ENCODE measurements at regions not wholly inside any gene's neighbourhood (a gene's known extent, or its start where the extent isn't known, plus 50 kb on each side); places are given as distances from the start of the nearest gene placed in this dataset.
A peak's percentile ranks its signal among the peaks of the same experiment; 100 is the strongest.

DNA sequence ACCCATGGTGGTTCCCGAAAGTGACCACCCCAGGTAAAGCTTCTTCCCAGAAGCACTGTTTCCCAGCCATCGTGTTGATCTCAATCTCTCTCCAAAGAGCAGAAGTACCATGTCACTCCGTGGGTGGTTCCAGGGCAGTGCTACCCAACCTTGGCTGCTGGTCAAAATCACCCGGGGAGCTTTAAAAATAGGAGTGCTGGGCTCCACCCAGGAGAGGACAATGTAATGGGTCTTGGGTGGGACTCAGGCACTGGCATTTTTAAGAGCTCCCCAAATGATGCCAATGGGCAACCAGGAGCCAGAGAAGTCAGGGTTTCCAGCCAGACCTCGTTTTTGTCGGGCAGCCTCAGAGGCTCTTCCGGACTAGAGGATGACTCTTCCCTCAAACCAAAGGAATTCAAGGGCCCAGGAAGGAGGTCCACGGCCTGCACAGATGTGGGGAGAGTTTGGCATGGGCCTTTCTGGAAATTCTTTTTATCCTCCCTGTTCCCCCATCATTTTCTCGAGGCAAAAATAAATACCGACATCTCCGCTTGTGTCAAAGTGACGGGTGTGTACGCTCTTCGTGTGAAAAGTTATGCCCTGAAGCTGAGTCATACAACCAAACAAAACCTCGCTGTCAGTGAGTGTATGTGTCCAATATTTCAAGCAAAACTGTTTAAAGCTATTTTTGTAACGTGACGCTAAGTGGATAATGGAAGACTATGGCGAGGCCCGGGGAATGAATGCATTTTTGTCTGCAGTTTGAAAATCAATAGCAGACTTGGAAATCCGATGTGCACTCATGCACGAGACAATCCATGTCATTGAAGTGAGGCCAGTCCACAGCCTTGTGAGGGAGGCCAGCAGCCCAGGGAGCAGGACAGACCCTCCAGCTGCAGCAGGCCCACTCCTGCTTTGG is 364.1 kb downstream of the FOXL1 start:
- Histone ChIP-seq H3K4me3 (ENCODE audit: low read length) (no peak overlapping the region), H3K36me3 (ENCODE audit: insufficient read depth, low read length) (peaks cover 13% of the 10 kb centered on the region), H3K9ac (ENCODE audit: low read depth, low read length) (peak overlapping the region; percentile 17), H3K9me3 (replicated peaks; ENCODE audit: low read length) (peaks cover 8% of the 10 kb centered on the region), H3K4me2 (ENCODE audit: low read length) (no peak overlapping the region), H3K27me3 (ENCODE audit: control insufficient read depth, insufficient read depth, low read length) (no peaks in the 10 kb centered on the region), H3K4me1 (ENCODE audit: control insufficient read depth, insufficient read depth, low read length) (peaks cover 43% of the 10 kb centered on the region)

DNA sequence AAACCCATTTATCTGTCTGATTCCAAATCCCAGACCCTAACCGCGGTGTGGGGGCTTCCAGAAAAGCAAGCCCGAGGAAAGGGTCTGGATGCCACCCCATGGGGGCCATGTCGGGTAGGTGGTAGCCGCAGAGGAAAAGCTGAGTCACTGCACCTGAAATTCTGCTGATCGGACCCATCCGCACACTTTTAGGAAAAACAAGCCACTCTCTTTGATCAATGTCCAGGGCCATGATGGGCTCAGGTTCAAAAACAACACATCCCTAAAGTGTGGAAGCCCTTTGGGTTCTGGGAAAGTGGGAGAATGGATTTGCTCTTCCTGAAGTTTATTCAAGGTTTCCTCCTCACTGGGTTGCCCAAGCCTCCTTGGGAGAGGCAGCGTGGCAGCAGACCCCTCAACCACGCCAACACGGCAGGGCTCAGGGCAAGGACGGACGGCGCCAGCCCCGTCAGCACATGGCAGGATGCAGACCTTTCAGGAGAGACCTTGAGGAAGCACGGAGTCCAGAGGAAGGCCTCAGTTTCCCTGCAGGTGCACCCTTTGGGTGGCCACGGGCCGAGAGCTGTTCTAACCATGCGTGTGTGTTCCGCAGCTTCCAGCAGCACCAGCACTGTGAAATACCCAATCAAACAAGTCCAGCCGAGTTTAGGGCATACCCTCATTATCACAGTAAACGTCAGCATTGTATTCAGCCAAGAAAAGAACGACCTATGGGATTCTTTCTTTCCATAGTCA is 367.0 kb downstream of the FOXL1 start:
- Histone ChIP-seq H3K27me3 (ENCODE audit: control insufficient read depth, insufficient read depth, low read length) (no peaks in the 10 kb centered on the region), H3K9me3 (replicated peaks; ENCODE audit: low read length) (no peaks in the 10 kb centered on the region), H3K9ac (ENCODE audit: low read depth, low read length) (peak overlapping the region; percentile 70), H3K36me3 (ENCODE audit: insufficient read depth, low read length) (peaks cover 15% of the 10 kb centered on the region), H3K4me1 (ENCODE audit: control insufficient read depth, insufficient read depth, low read length) (peaks cover 52% of the 10 kb centered on the region), H3K4me2 (ENCODE audit: low read length) (no peak overlapping the region), H3K4me3 (ENCODE audit: low read length) (no peak overlapping the region)

DNA sequence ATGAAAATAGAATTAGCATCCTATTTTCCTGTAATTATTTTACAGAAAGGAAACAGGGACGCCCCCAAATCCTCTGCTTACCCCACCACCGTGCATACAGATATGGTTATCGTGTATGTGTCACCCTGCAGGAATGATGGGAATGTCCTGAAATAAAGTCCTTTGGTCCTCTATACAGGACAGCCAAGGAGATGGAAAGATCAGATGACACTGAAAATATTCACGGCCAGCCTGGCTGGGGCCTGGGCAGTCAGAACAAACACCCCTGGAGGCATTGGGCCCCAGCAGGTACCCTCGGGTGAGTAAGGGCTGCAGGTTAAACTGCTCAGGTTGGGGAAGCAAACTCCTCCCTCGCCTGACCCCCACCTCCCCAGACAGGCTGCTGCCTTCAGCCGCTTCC is 368.0 kb downstream of the FOXL1 start:
- Histone ChIP-seq H3K4me2 (ENCODE audit: low read length) (peak overlapping the region; percentile 57), H3K9ac (ENCODE audit: low read depth, low read length) (peak overlapping the region; percentile 70), H3K27me3 (ENCODE audit: control insufficient read depth, insufficient read depth, low read length) (no peaks in the 10 kb centered on the region), H3K9me3 (replicated peaks; ENCODE audit: low read length) (no peaks in the 10 kb centered on the region), H3K36me3 (ENCODE audit: insufficient read depth, low read length) (peaks cover 9% of the 10 kb centered on the region), H3K4me3 (ENCODE audit: low read length) (peak overlapping the region; percentile 9), H3K4me1 (ENCODE audit: control insufficient read depth, insufficient read depth, low read length) (peaks cover 62% of the 10 kb centered on the region)

DNA sequence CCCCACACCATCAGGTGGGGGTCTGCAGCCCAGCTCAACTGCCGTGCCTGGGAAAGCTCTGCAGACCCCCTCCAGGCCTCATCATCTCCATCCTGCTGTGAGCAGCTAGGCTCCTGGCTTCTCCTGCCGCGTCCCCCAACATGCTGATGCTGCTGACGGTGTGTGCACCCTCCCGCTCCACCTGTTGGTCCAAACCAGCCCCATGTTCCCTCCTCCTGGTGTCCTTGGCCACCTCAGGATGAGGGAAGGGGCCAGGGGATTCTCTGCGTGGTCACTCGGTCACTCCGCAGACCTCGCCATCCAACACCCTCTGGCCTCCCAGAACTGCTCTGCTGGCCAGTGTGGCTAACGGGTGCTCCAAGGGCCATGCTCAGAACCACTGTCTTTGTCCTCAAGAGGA is 368.6 kb downstream of the FOXL1 start:
- H3K9ac ChIP-seq (ENCODE audit: low read depth, low read length): peak overlapping the region; percentile 70
- H3K4me2 ChIP-seq (ENCODE audit: low read length): peak overlapping the region; percentile 57
- H3K27me3 ChIP-seq (ENCODE audit: control insufficient read depth, insufficient read depth, low read length): no peaks in the 10 kb centered on the region
- peaks cover 9% of the 10 kb centered on the region for H3K36me3 ChIP-seq (ENCODE audit: insufficient read depth, low read length)
- H3K4me3 ChIP-seq (ENCODE audit: low read length): no peak overlapping the region
- no peaks in the 10 kb centered on the region for H3K9me3 ChIP-seq (replicated peaks; ENCODE audit: low read length)
- peaks cover 61% of the 10 kb centered on the region for H3K4me1 ChIP-seq (ENCODE audit: control insufficient read depth, insufficient read depth, low read length)

DNA sequence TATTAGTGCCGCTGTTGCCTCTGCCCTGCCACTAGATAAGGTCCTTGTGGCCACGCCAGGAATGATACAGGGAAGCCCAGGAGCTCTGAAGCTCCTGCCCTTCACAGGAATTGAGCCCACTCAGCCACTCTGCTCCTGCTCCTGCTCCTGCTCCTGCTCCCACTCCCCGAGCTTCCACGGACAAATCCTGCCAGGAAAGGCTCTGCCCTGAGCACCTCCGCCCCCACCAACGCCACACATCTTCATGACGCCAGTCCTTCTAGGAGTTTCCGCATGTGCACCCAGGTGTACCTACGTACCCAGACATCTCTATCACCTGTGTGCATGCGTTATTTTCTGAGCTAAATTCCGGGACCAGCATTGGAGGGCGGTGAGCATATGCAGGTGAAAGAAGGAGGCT is 369.1 kb downstream of the C16orf95 start:
- no peaks in the 10 kb centered on the region for H3K9me3 ChIP-seq (replicated peaks; ENCODE audit: low read length)
- no peaks in the 10 kb centered on the region for H3K27me3 ChIP-seq (ENCODE audit: control insufficient read depth, insufficient read depth, low read length)
- H3K4me3 ChIP-seq (ENCODE audit: low read length): no peak overlapping the region
- no peak overlapping the region for H3K4me2 ChIP-seq (ENCODE audit: low read length)
- H3K36me3 ChIP-seq (ENCODE audit: insufficient read depth, low read length): peaks cover 9% of the 10 kb centered on the region
- H3K4me1 ChIP-seq (ENCODE audit: control insufficient read depth, insufficient read depth, low read length): peaks cover 58% of the 10 kb centered on the region
- H3K9ac ChIP-seq (ENCODE audit: low read depth, low read length): no peak overlapping the region

- H3K4me3 ChIP-seq (ENCODE audit: low read length): no peak overlapping the region
- peaks cover 9% of the 10 kb centered on the region for H3K36me3 ChIP-seq (ENCODE audit: insufficient read depth, low read length)
These were observed 368.1 kb downstream of the C16orf95 start for GRCh38 chr16:86949116-86949515.

DNA sequence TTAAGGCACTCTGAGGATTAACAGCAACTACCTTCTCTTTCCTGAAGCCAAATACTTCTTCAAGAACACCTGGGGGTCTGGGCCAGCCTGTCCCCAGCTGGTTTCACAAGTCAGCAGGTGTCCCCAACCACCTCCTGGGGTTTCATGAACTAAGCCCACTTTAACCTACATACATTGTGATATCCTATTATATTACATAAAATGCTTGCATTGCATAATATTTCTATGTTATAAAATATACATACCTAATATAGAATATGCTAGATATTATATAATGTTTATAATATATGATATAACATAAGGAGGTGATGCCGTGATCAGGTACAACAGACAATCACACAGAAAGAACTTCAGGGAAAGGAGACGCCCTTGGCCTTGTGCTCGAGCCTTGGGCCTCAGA is 367.6 kb downstream of the C16orf95 start:
- H3K36me3 ChIP-seq (ENCODE audit: insufficient read depth, low read length): peaks cover 9% of the 10 kb centered on the region
- no peak overlapping the region for H3K4me3 ChIP-seq (ENCODE audit: low read length)
- no peak overlapping the region for H3K4me2 ChIP-seq (ENCODE audit: low read length)
- no peak overlapping the region for H3K9ac ChIP-seq (ENCODE audit: low read depth, low read length)
- no peaks in the 10 kb centered on the region for H3K9me3 ChIP-seq (replicated peaks; ENCODE audit: low read length)
- no peaks in the 10 kb centered on the region for H3K27me3 ChIP-seq (ENCODE audit: control insufficient read depth, insufficient read depth, low read length)
- peaks cover 66% of the 10 kb centered on the region for H3K4me1 ChIP-seq (ENCODE audit: control insufficient read depth, insufficient read depth, low read length)

More at GRCh38 chr16:86949116-86949515, 368.1 kb downstream of the C16orf95 start:
- H3K4me1 ChIP-seq (ENCODE audit: control insufficient read depth, insufficient read depth, low read length): peaks cover 65% of the 10 kb centered on the region
- H3K27me3 ChIP-seq (ENCODE audit: control insufficient read depth, insufficient read depth, low read length): no peaks in the 10 kb centered on the region
- no peak overlapping the region for H3K9ac ChIP-seq (ENCODE audit: low read depth, low read length)
- no peak overlapping the region for H3K4me2 ChIP-seq (ENCODE audit: low read length)
- no peaks in the 10 kb centered on the region for H3K9me3 ChIP-seq (replicated peaks; ENCODE audit: low read length)

DNA sequence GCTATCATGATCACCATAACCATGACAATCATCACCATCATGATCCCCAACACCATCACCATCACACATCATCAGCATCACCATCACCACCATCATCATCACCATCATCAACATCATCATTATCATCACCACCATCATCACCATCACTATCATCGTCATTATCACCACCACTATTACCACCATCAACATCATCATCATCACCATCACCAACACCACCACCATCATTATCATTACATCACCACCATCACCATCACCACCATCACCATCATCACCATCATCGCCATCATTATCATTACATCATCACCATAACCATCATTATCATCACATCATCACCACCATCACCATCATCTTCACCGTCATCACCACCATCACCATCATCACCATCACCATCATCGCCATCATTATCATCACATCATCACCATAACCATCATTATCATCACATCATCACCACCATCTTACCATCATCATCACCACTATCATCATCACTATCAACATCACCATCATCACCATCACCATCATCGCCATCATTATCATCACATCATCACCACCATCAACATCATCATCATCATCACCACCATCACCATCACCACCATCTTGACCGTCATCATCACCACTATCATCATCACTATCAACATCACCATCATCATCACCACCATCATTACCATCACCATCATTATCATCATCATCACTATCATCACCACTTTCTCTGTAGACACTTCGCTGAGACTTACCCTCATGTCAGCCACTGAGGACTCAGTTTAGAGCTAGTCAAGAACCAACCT is 366.0 kb downstream of the C16orf95 start:
- H3K4me2 ChIP-seq (ENCODE audit: low read length): peak overlapping the region; percentile 61
- H3K9me3 ChIP-seq (replicated peaks; ENCODE audit: low read length): no peaks in the 10 kb centered on the region
- H3K36me3 ChIP-seq (ENCODE audit: insufficient read depth, low read length): peaks cover 3% of the 10 kb centered on the region
- peak overlapping the region; percentile 63 for H3K9ac ChIP-seq (ENCODE audit: low read depth, low read length)
- H3K4me3 ChIP-seq (ENCODE audit: low read length): peak overlapping the region; percentile 31
- peaks cover 54% of the 10 kb centered on the region for H3K4me1 ChIP-seq (ENCODE audit: control insufficient read depth, insufficient read depth, low read length)
- H3K27me3 ChIP-seq (ENCODE audit: control insufficient read depth, insufficient read depth, low read length): no peaks in the 10 kb centered on the region

DNA sequence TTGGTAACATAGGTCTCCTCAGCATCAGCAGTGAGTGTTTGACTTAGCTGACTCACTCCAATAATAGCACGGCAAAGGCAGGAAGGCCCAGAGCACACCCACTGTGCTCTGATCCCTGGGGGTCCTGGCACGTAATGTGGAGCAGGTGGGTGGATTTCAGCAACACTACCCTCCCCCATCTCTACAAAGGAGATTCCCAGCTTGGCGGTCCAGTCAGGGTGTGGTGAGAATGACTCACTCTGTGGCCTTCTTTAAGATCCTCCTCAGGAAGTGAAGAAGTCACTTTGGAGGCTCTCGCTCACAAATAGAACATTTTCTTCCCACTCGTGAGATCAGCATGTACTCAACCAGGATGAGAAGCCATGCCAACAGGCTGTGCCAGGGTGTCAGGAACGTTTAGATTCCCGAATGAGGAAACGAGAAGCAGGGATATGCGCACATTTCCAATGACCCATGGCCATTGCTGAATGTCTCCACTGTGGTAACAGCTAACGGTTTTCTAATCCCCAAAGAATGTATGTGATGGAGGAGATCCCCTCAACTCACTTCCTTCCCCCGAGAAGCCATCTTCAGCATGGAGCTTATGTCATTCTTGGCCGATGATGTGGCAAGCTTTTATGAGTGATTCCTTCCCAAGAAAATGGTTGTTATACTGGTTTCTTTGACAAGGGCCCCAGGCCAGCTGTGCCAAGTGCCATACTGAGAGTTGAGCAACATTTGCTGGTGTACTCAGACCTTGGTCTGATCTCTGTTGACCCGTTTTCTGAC is 365.2 kb downstream of the C16orf95 start:
- no peaks in the 10 kb centered on the region for H3K9me3 ChIP-seq (replicated peaks; ENCODE audit: low read length)
- peaks cover 3% of the 10 kb centered on the region for H3K36me3 ChIP-seq (ENCODE audit: insufficient read depth, low read length)
- no peaks in the 10 kb centered on the region for H3K27me3 ChIP-seq (ENCODE audit: control insufficient read depth, insufficient read depth, low read length)
- H3K4me2 ChIP-seq (ENCODE audit: low read length): peak overlapping the region; percentile 61
- peak overlapping the region; percentile 31 for H3K4me3 ChIP-seq (ENCODE audit: low read length)
- H3K9ac ChIP-seq (ENCODE audit: low read depth, low read length): peak overlapping the region; percentile 63
- peaks cover 46% of the 10 kb centered on the region for H3K4me1 ChIP-seq (ENCODE audit: control insufficient read depth, insufficient read depth, low read length)

GRCh38 chr16:86952769-86953168 is 364.4 kb downstream of the C16orf95 start:
- H3K4me1 ChIP-seq (ENCODE audit: control insufficient read depth, insufficient read depth, low read length): peaks cover 39% of the 10 kb centered on the region
- H3K9ac ChIP-seq (ENCODE audit: low read depth, low read length): peak overlapping the region; percentile 63
- H3K4me3 ChIP-seq (ENCODE audit: low read length): peak overlapping the region; percentile 11

More at GRCh38 chr16:86952769-86953168, 364.4 kb downstream of the C16orf95 start:
- peaks cover 3% of the 10 kb centered on the region for H3K36me3 ChIP-seq (ENCODE audit: insufficient read depth, low read length)
- no peaks in the 10 kb centered on the region for H3K9me3 ChIP-seq (replicated peaks; ENCODE audit: low read length)
- no peaks in the 10 kb centered on the region for H3K27me3 ChIP-seq (ENCODE audit: control insufficient read depth, insufficient read depth, low read length)
- H3K4me2 ChIP-seq (ENCODE audit: low read length): peak overlapping the region; percentile 38
